Keratinocyte (primary cell): ENCODE measurements at regions not wholly inside any gene's neighbourhood (a gene's known extent, or its start where the extent isn't known, plus 50 kb on each side); places are given as distances from the start of the nearest gene placed in this dataset.

Source experiments
- DNase-seq: peaks from one replicate; pipeline ENCODE4 v3.0.0-alpha.2; 2011; ENCODE audit warnings: low read depth, missing footprints, low spot score
- FAIRE-seq: peaks from 2 replicates; lab custom pipeline; 2011; peaks lifted over from hg19 to GRCh38; lab: Jason Lieb, UNC
- H2AFZ ChIP-seq: 2 replicates; pipeline ENCODE4 v1.6.0; 2012; ENCODE audit warnings: low read length, control low read depth, inconsistent platforms; ENCODE audit not compliant: control insufficient read depth
- H3K27ac ChIP-seq: 2 replicates; pipeline ENCODE4 v1.5.1; 2011; ENCODE audit warnings: low read length; ENCODE audit not compliant: control insufficient read depth, insufficient read depth
- H3K27me3 ChIP-seq: 3 replicates; pipeline ENCODE4 v1.6.0; 2011; ENCODE audit warnings: low read length; ENCODE audit not compliant: control insufficient read depth, insufficient read depth; ENCODE audit errors: extremely low read depth
- H3K36me3 ChIP-seq, 2 experiments: 2 replicates in 1 of 2; 3 replicates in 1 of 2; pipeline ENCODE4 v1.5.1; 2011; ENCODE audit warnings: low read length in 2 of 2, mild to moderate bottlenecking in 1 of 2; ENCODE audit not compliant: control insufficient read depth in 2 of 2, insufficient read depth in 2 of 2; ENCODE audit errors: extremely low read depth in 1 of 2
- H3K4me1 ChIP-seq: 3 replicates; pipeline ENCODE4 v1.5.1; 2011; ENCODE audit warnings: low read length; ENCODE audit not compliant: control insufficient read depth, insufficient read depth; ENCODE audit errors: extremely low read depth
- H3K4me2 ChIP-seq: 3 replicates; pipeline ENCODE4 v1.6.0; 2011; ENCODE audit warnings: low read depth, low read length; ENCODE audit not compliant: control insufficient read depth, insufficient read depth; ENCODE audit errors: extremely low read depth
- H3K4me3 ChIP-seq, 3 experiments: fragments of 200-600 bp in 1 of 3; sonication (generic) in 1 of 3; 2 replicates in 2 of 3; 3 replicates in 1 of 3; pipeline ENCODE4 v1.5.1; 2011 to 2016; ENCODE audit warnings: low read length in 3 of 3, mild to moderate bottlenecking in 3 of 3, control low read depth in 2 of 3, inconsistent platforms in 1 of 3, low read depth in 1 of 3, mixed read lengths in 1 of 3, mixed run types in 1 of 3, moderate library complexity in 1 of 3; ENCODE audit not compliant: control insufficient read depth in 2 of 3, insufficient read depth in 2 of 3; ENCODE audit errors: extremely low read depth in 1 of 3
- H3K79me2 ChIP-seq: 2 replicates; pipeline ENCODE4 v1.6.0; 2012; ENCODE audit warnings: low read length; ENCODE audit not compliant: control insufficient read depth, insufficient read depth
- H3K9ac ChIP-seq: 3 replicates; pipeline ENCODE4 v1.6.0; 2011; ENCODE audit warnings: low read length; ENCODE audit not compliant: control insufficient read depth, insufficient read depth; ENCODE audit errors: extremely low read depth
- H3K9me1 ChIP-seq: 3 replicates; pipeline ENCODE4 v1.6.0; 2011; ENCODE audit warnings: low read length; ENCODE audit not compliant: control insufficient read depth, insufficient read depth; ENCODE audit errors: extremely low read depth
- H3K9me3 ChIP-seq: 2 replicates; pipeline ENCODE4 v1.5.1; 2012; ENCODE audit warnings: low read depth, low read length; ENCODE audit not compliant: control insufficient read depth
- H4K20me1 ChIP-seq: 3 replicates; pipeline ENCODE4 v1.6.0; 2011; ENCODE audit warnings: low read length; ENCODE audit not compliant: control insufficient read depth, insufficient read depth; ENCODE audit errors: extremely low read depth
- EZH2 ChIP-seq: IDR thresholded peaks from one replicate; pipeline ENCODE4 v1.6.1; 2012; ENCODE audit warnings: inconsistent platforms, mild to moderate bottlenecking, low read length, moderate library complexity
- dilution Hi-C: fragments of 300-500 bp; cut with MboI; formaldehyde crosslinking; loops from one replicate; pipeline ENCODE4 v1.7.0; 2020; ENCODE audit warnings: low sequenced_read_pairs; ENCODE audit not compliant: extremely low pct_ligation_motif_present
- TF ChIP-seq, protein P1 (sequence below), 3 experiments: IDR thresholded peaks in 1 of 3; conservative IDR thresholded peaks in 1 of 3; optimal IDR thresholded peaks in 1 of 3; 2 replicates in 2 of 3; 3 replicates in 1 of 3; pipeline versions ENCODE3 to v1.5.1; 2011; ENCODE audit warnings: low read length in 3 of 3, mild to moderate bottlenecking in 3 of 3, moderate library complexity in 2 of 3, control low read depth in 1 of 3, inconsistent platforms in 1 of 3; ENCODE audit not compliant: insufficient read depth in 2 of 3; ENCODE audit errors: extremely low read depth in 1 of 3

DNA sequence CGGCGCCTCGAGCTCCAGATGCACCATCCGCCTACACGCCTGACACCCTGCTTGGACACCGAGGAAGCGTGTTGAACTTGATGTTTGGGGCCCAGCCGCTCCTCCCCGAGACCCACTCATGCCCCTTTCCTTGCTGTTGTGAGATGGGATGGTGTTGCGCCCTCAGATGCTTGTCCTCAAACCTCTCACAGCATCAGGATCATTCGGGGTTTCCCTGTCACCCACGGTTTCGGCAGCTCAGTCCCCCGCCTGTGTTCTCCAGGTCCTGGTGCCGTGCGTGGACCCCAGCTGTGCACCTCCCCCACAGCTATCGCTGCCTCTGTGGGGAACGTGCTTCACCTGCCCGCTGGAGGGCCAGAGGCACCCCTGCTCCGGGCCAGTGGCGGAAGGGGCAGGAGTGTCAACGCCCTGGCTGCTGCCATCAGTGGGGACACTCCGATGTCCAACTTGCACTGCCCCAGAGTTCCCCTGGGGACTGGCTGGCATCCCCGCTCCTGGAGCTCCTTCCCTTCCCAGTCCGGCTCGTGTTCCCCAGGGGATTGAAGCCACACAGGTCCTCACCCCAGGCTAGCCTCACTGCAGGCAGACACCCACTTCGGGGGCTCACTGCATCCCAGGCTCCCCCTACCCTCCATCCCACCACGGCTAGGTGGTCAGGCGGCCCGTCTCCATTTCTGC, 82.3 kb upstream of the ADRA2C start:
- TF ChIP-seq, protein P1, sequence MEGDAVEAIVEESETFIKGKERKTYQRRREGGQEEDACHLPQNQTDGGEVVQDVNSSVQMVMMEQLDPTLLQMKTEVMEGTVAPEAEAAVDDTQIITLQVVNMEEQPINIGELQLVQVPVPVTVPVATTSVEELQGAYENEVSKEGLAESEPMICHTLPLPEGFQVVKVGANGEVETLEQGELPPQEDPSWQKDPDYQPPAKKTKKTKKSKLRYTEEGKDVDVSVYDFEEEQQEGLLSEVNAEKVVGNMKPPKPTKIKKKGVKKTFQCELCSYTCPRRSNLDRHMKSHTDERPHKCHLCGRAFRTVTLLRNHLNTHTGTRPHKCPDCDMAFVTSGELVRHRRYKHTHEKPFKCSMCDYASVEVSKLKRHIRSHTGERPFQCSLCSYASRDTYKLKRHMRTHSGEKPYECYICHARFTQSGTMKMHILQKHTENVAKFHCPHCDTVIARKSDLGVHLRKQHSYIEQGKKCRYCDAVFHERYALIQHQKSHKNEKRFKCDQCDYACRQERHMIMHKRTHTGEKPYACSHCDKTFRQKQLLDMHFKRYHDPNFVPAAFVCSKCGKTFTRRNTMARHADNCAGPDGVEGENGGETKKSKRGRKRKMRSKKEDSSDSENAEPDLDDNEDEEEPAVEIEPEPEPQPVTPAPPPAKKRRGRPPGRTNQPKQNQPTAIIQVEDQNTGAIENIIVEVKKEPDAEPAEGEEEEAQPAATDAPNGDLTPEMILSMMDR (optimal IDR thresholded peaks at IDR 0.05 in 1 of 3, IDR thresholded peaks at IDR 0.05 in 1 of 3, conservative IDR thresholded peaks at IDR 0.05 in 1 of 3; ENCODE audit: extremely low read depth in 1 of 3, insufficient read depth in 2 of 3, low read length in 3 of 3): no peak
- TF ChIP-seq EZH2: no peak
- Histone ChIP-seq H3K27me3 (no peaks in the 10 kb centered on the region), H4K20me1 (no peaks in the 10 kb centered on the region), H3K36me3 (no peaks in the 10 kb centered on the region), H3K27ac (no peak overlapping the region), H3K4me3 (no peak overlapping the region), H3K4me1 (no peaks in the 10 kb centered on the region), H3K9me3 (no peaks in the 10 kb centered on the region), H3K9me1 (no peaks in the 10 kb centered on the region), H3K4me2 (no peak overlapping the region), H3K79me2 (no peaks in the 10 kb centered on the region), H2AFZ (no peak overlapping the region), H3K9ac (no peak overlapping the region)
- FAIRE-seq (no peak), DNase-seq (no peak)
- dilution Hi-C loops: no loop called here

DNA sequence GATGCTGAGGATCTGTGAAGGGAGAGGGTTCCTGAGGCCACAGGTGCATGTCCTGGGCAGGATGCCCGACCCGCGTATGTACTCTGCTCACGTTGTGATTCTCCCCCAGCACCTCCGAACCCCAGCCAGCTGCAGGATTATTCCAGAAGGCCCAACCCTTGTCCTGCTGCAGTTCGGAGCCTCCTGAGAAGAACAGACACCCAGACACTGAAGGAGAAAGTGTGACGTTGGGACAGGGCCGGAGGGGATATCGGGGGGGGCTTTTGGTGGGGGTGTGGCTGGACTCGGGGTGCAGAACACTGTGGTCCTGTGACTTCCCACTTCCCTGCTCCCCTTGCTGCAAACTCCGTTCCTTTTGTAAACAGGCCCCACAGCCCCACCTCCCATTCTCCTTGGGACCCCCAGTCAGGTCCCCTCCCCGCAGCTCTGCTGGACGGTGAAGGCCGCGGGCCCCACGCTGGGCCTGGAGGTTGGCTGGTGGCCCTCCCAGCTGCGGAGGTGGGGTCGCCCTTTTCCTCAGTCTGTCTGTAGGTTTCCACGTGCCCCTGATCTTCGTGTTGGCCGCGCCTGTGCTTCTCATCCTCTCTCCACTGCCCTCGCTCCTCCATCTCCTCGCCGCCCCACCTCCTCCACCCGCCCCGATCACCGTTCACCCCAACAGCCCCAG, 83.0 kb upstream of the ADRA2C start:
- Histone ChIP-seq H3K9me1 (no peaks in the 10 kb centered on the region), H3K27me3 (no peaks in the 10 kb centered on the region), H3K27ac (no peak overlapping the region), H3K4me3 (no peak overlapping the region), H3K4me1 (no peaks in the 10 kb centered on the region), H3K4me2 (no peak overlapping the region), H3K36me3 (no peaks in the 10 kb centered on the region), H3K9me3 (no peaks in the 10 kb centered on the region), H3K9ac (no peak overlapping the region), H3K79me2 (no peaks in the 10 kb centered on the region), H2AFZ (no peak overlapping the region), H4K20me1 (no peaks in the 10 kb centered on the region)
- dilution Hi-C loops: no loop called here
- TF ChIP-seq, protein P1 (optimal IDR thresholded peaks at IDR 0.05 in 1 of 3, IDR thresholded peaks at IDR 0.05 in 1 of 3, conservative IDR thresholded peaks at IDR 0.05 in 1 of 3; ENCODE audit: extremely low read depth in 1 of 3, insufficient read depth in 2 of 3, low read length in 3 of 3): no peak
- no peak for TF ChIP-seq EZH2
- FAIRE-seq (no peak), DNase-seq (no peak)
